SK-N-SH (cell line): ENCODE measurements at regions not wholly inside any gene's neighbourhood (a gene's known extent, or its start where the extent isn't known, plus 50 kb on each side); places are given as distances from the start of the nearest gene placed in this dataset.

ENCODE experiments used
- CTCF ChIA-PET: fragments of 300-600, 350-600 bp; formaldehyde crosslinking; extraction: SDS; loops from one replicate; lab custom pipeline; 2021; lab: Yijun Ruan, JAX
- POLR2A ChIA-PET: fragments of 350-600 bp; sonication (Branson Sonifier 250); formaldehyde crosslinking; extraction: SDS; loops from one replicate; lab custom pipeline; 2020; ENCODE audit warnings: antibody characterized with exemption, inconsistent platforms; lab: Yijun Ruan, JAX
- DNase-seq: peaks from one replicate; pipeline ENCODE4 v3.0.0; 2012
- H2AFZ ChIP-seq: fragments of 200-600 bp; sonication (generic); 2 replicates; pipeline ENCODE4 v1.8.1; 2016; ENCODE audit warnings: antibody characterized with exemption, mild to moderate bottlenecking, low read depth
- H3F3A ChIP-seq: fragments of 200-600 bp; sonication (generic); replicated peaks from 2 replicates; pipeline ENCODE3; 2016; ENCODE audit warnings: antibody characterized with exemption, mild to moderate bottlenecking; ENCODE audit not compliant: insufficient read depth
- H3K27ac ChIP-seq, 2 experiments: fragments of 200-500 bp in 1 of 2; fragments of 200-600 bp in 1 of 2; sonication (Bioruptor generic) in 1 of 2; sonication (generic), shearing (Covaris generic) in 1 of 2; 2 replicates each; pipeline versions ENCODE4 v1.5.1 to v1.6.1; 2014 to 2016; ENCODE audit warnings: low read depth in 2 of 2, inconsistent platforms in 1 of 2, low read length in 1 of 2, mild to moderate bottlenecking in 1 of 2, mixed read lengths in 1 of 2
- H3K27me3 ChIP-seq: fragments of 200-600 bp; sonication (generic), shearing (Covaris generic); 2 replicates; pipeline ENCODE4 v1.6.1; 2016; ENCODE audit warnings: mixed run types; ENCODE audit not compliant: insufficient read depth
- H3K36me3 ChIP-seq, 2 experiments: fragments of 200-500 bp in 1 of 2; fragments of 200-600 bp in 1 of 2; sonication (Bioruptor generic) in 1 of 2; sonication (generic) in 1 of 2; replicated peaks in 1 of 2; 2 replicates each; pipeline versions ENCODE3 to v1.5.1; 2014 to 2016; ENCODE audit warnings: low read length in 1 of 2, mild to moderate bottlenecking in 1 of 2; ENCODE audit not compliant: insufficient read depth in 2 of 2, control insufficient read depth in 1 of 2
- H3K4me1 ChIP-seq, 2 experiments: fragments of 200-500 bp in 1 of 2; fragments of 200-600 bp in 1 of 2; sonication (Bioruptor generic) in 1 of 2; sonication (generic), shearing (Covaris generic) in 1 of 2; 2 replicates each; pipeline versions ENCODE4 v1.5.1 to v1.6.1; 2014 to 2016; ENCODE audit warnings: low read depth in 1 of 2, low read length in 1 of 2, mixed run types in 1 of 2; ENCODE audit not compliant: insufficient read depth in 2 of 2, control insufficient read depth in 1 of 2
- H3K4me2 ChIP-seq: fragments of 200-600 bp; sonication (generic), shearing (Covaris generic); 2 replicates; pipeline ENCODE4 v1.6.1; 2017; ENCODE audit warnings: mixed run types
- H3K4me3 ChIP-seq, 2 experiments: fragments of 200-500 bp in 1 of 2; fragments of 200-600 bp in 1 of 2; sonication (Bioruptor generic) in 1 of 2; sonication (generic), shearing (Covaris generic) in 1 of 2; 2 replicates each; pipeline versions ENCODE4 v1.5.1 to v1.8.1; 2014 to 2016; ENCODE audit warnings: low read depth in 2 of 2, inconsistent platforms in 1 of 2, low read length in 1 of 2, mild to moderate bottlenecking in 1 of 2, mixed read lengths in 1 of 2, moderate library complexity in 1 of 2
- H3K79me2 ChIP-seq: fragments of 200-600 bp; sonication (generic); 2 replicates; pipeline ENCODE4 v1.8.1; 2017; ENCODE audit warnings: mild to moderate bottlenecking; ENCODE audit not compliant: insufficient read depth
- H3K9ac ChIP-seq: fragments of 200-600 bp; sonication (generic); 2 replicates; pipeline ENCODE4 v1.6.1; 2017; ENCODE audit warnings: mixed run types
- H3K9me2 ChIP-seq: fragments of 200-600 bp; sonication (generic); 2 replicates; pipeline ENCODE4 v1.6.1; 2017; ENCODE audit warnings: mixed run types
- H3K9me3 ChIP-seq: fragments of 200-600 bp; sonication (generic); 2 replicates; pipeline ENCODE4 v1.6.1; 2017; ENCODE audit warnings: mixed run types, mild to moderate bottlenecking, moderate library complexity
- H4K20me1 ChIP-seq: fragments of 200-600 bp; sonication (generic); 2 replicates; pipeline ENCODE4 v1.6.1; 2017; ENCODE audit warnings: mild to moderate bottlenecking, mixed run types; ENCODE audit not compliant: insufficient read depth
- ELF1 ChIP-seq: IDR thresholded peaks from 2 replicates; pipeline ENCODE4 v1.4.0; 2012
- EZH2phosphoT487 ChIP-seq: fragments of 200-600 bp; sonication (generic); IDR thresholded peaks from 2 replicates; pipeline ENCODE4 v1.6.1; 2017; ENCODE audit warnings: low read depth, mixed run types, mild to moderate bottlenecking, antibody characterized with exemption, moderate library complexity, borderline replicate concordance
- FOSL2 ChIP-seq: IDR thresholded peaks from 2 replicates; pipeline ENCODE4 v1.4.0; 2012; ENCODE audit warnings: low read depth, mild to moderate bottlenecking, moderate library complexity, borderline replicate concordance
- FOXJ3 ChIP-seq: sonication (generic); formaldehyde crosslinking; IDR thresholded peaks from 2 replicates; pipeline ENCODE4 v1.5.1; 2020; ENCODE audit warnings: mild to moderate bottlenecking, missing genetic modification reagents
- FOXM1 ChIP-seq: IDR thresholded peaks from 2 replicates; pipeline ENCODE4 v1.4.0; 2012; ENCODE audit warnings: low read depth, mild to moderate bottlenecking
- GABPA ChIP-seq: IDR thresholded peaks from 2 replicates; pipeline ENCODE4 v1.4.0; 2012; ENCODE audit warnings: low read depth, mild to moderate bottlenecking
- GATA2 ChIP-seq: sonication (generic); formaldehyde crosslinking; IDR thresholded peaks from 2 replicates; pipeline ENCODE4 v1.5.0; 2020; ENCODE audit warnings: mild to moderate bottlenecking, missing genetic modification reagents
- RXRA ChIP-seq: IDR thresholded peaks from 2 replicates; pipeline ENCODE4 v1.4.0; 2012; ENCODE audit warnings: low read depth, mild to moderate bottlenecking, borderline replicate concordance
- SIN3A ChIP-seq: IDR thresholded peaks from 2 replicates; pipeline ENCODE4 v1.6.1; 2012; ENCODE audit warnings: low read depth, mild to moderate bottlenecking, low read length, moderate library complexity, borderline replicate concordance
- SMC3 ChIP-seq: IDR thresholded peaks from 2 replicates; pipeline ENCODE4 v1.6.1; 2012; ENCODE audit warnings: low read depth, low read length, improper control_type of control experiment
- WGBS: methylation state at CpG from one replicate; pipeline ENCODE4 v1.1.6; 2017; ENCODE audit warnings: low lambda C conversion rate; 5-methylcytosine and 5-hydroxymethylcytosine counted together
- TF ChIP-seq, protein P1 (sequence below): IDR thresholded peaks from 2 replicates; pipeline ENCODE4 v1.4.0; 2012; ENCODE audit warnings: low read depth

DNA sequence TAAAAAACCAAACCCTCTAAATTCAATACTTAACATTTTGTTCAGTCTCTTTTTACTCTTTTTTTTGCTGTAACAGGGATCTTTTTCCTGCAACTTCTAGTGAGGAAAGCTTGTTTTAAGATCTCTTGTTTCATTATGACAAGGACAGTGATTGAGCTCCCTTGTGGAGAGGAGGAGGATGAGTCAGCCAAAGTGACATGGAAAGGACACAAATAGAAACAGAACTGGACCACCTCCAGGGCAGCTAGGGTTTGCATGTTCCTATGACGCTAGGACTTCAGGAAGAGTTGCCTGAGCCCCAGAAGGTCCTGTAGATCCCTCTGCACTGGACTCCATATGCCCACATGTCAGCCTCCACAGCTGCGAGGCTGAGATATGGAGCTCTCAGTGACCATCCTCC is 212.6 kb upstream of the FAM78B start:
- Histone ChIP-seq H3K9ac (no peak overlapping the region), H3K4me1 (no peaks in the 10 kb centered on the region; a peak in 1 of 4 replicates), H3K4me2 (no peak overlapping the region), H3K9me2 (no peaks in the 10 kb centered on the region), H3F3A (no peaks in the 10 kb centered on the region), H4K20me1 (no peaks in the 10 kb centered on the region), H3K27me3 (no peaks in the 10 kb centered on the region), H3K4me3 (no peak overlapping the region), H2AFZ (no peak overlapping the region), H3K9me3 (peaks cover 4% of the 10 kb centered on the region), H3K27ac (no peak overlapping the region), H3K79me2 (no peaks in the 10 kb centered on the region), H3K36me3 (no peaks in the 10 kb centered on the region)
- DNase-seq = no peak
- ChIA-PET CTCF (no interaction called here), POLR2A (no interaction called here)
- 6% methylated on average over 2 of the region's 2 CpGs for WGBS
- no peak for TF ChIP-seq RXRA
- TF ChIP-seq, protein P1, sequence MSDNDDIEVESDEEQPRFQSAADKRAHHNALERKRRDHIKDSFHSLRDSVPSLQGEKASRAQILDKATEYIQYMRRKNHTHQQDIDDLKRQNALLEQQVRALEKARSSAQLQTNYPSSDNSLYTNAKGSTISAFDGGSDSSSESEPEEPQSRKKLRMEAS = no peak
- no peak for TF ChIP-seq ELF1

DNA sequence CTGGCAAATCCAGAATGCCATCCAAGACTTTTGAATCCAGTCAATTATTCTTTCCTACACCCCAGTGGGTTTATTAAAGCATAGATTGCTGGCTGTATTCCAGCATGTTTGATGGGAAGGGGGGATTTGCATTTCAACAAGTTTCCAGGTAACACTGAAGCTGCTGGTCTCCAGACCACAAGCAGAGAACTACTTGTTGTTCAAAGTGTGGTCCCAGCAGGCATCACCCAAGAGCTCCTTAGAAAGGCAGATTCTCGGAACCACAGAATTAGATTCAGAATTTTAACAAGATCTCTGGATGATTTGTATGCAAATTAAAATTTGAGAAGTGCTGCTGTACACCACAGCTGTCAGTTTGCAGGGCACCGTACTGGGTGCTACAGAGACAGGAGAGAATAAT is 216.3 kb upstream of the FAM78B start:
- POLR2A ChIA-PET = no interaction called here
- Histone ChIP-seq H4K20me1 (no peaks in the 10 kb centered on the region), H3K9me3 (no peaks in the 10 kb centered on the region; the same call in 1 of the 2 replicates), H3K36me3 (no peaks in the 10 kb centered on the region), H3K4me3 (no peak overlapping the region), H3K4me2 (no peak overlapping the region), H3F3A (no peaks in the 10 kb centered on the region), H3K9ac (no peak overlapping the region), H3K9me2 (no peaks in the 10 kb centered on the region), H3K27me3 (no peaks in the 10 kb centered on the region), H3K27ac (no peak overlapping the region), H2AFZ (no peak overlapping the region), H3K4me1 (no peaks in the 10 kb centered on the region; a peak in 1 of 4 replicates), H3K79me2 (no peaks in the 10 kb centered on the region)
- TF ChIP-seq EZH2phosphoT487 (no peak), SIN3A (no peak), SMC3 (no peak), GABPA (no peak), FOSL2 (no peak)
- 12% methylated on average over 2 of the region's 2 CpGs for WGBS
- DNase-seq = no peak
- CTCF ChIA-PET = interaction anchor here (0.6 kb wide), 1 partner anchor 978 kb away, joined by 3 read pairs; no protein-coding TSS in a partner anchor

DNA sequence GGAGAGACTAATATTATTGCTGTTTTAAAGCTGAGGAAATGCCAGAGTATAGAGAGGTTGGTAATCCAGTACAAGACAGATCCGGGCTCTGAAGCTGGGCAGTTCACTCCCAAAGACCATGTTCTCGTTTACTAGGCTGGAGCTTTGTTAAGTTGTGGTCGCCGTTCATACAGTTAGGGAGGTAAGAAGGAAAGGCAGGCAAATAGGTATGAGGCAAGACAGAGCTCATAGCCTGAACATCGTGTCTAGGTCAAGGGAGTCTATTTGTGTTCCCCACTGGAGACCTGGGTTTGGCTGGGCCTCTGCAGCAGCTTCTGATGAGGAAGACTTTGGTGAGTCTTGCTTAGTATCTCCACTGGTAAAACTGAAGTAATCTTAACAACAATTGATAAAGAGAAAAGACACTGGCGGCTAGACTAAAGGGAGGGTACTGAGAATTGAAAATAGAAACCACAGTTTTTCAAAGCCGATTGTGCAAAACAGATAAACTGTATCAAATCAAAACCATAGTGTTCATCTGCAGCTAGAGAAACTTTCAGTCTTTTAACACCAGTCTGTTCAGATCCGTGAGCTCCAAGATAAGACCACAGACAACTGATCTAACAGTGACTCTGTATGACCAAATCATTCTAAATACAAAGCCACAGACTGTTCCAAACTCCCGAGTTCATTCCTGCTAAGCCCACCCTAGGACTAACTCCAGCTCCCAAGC is 217.0 kb upstream of the FAM78B start:
- no peaks in the 10 kb centered on the region for H3K9me3 ChIP-seq
- no peak overlapping the region for H2AFZ ChIP-seq
- WGBS = 17% methylated on average over 9 of the region's 9 CpGs
- no peaks in the 10 kb centered on the region for H3K79me2 ChIP-seq
- no peak for TF ChIP-seq GATA2
- no peak for TF ChIP-seq FOXJ3 (CRISPR knock-in tag)
- TF ChIP-seq GABPA = no peak
- no peak for TF ChIP-seq RXRA
- TF ChIP-seq FOXM1 = no peak
- ChIA-PET CTCF (interaction anchor here (0.6 kb wide), 1 partner anchor 979 kb away, joined by 3 read pairs; no protein-coding TSS in a partner anchor), POLR2A (no interaction called here)
- no peaks in the 10 kb centered on the region for H3K36me3 ChIP-seq
- H3K9me2 ChIP-seq = no peaks in the 10 kb centered on the region
- H3K27me3 ChIP-seq = no peaks in the 10 kb centered on the region
- H3K4me3 ChIP-seq = no peak overlapping the region
- no peaks in the 10 kb centered on the region for H3F3A ChIP-seq
- DNase-seq = no peak
- H3K27ac ChIP-seq = no peak overlapping the region
- H3K4me1 ChIP-seq = no peaks in the 10 kb centered on the region; a peak in 1 of 4 replicates
- no peak overlapping the region for H3K4me2 ChIP-seq
- H3K9ac ChIP-seq = no peak overlapping the region
- no peaks in the 10 kb centered on the region for H4K20me1 ChIP-seq
